Activated naive CD8-positive, alpha-beta T cell treated with anti-CD3 and anti-CD28 coated beads, Interleukin-2, amount 50 U/mL, for 16 hours (primary cell): ENCODE measurements at regions not wholly inside any gene's neighbourhood (a gene's known extent, or its start where the extent isn't known, plus 50 kb on each side); places are given as distances from the start of the nearest gene placed in this dataset.

Experiments
- DNase-seq: peaks from one replicate; pipeline ENCODE4 v3.0.0-alpha.2; 2020; ENCODE audit warnings: low read depth, low spot score

GRCh38 chr2:165033402-165033801 lies 78.1 kb upstream of the SLC38A11 start:
- DNase-seq, result no peak

GRCh38 chr2:165032559-165032958 lies 77.2 kb upstream of the SLC38A11 start:
- no peak for DNase-seq

DNA sequence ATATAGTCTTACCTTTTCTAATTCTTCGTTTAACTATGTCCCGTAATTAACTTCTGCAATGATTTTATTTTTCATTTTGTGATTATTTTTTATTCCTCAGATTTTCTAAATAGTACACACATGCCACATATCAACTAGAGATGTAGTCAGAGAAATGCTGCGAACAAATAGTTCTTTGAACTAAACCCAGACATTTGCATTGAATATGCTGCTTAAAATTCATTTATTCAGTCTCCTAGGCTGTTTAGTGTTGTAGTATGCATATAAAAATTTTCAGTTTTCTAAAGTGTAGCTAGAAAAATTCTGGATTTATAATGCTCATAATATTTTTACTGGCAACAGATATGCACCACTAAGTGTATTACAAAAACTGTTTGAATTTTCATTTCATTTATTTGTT lies 68.9 kb upstream of the SLC38A11 start:
- DNase-seq, result no peak

GRCh38 chr2:165022781-165023180 lies 67.5 kb upstream of the SLC38A11 start:
- no peak for DNase-seq

DNA sequence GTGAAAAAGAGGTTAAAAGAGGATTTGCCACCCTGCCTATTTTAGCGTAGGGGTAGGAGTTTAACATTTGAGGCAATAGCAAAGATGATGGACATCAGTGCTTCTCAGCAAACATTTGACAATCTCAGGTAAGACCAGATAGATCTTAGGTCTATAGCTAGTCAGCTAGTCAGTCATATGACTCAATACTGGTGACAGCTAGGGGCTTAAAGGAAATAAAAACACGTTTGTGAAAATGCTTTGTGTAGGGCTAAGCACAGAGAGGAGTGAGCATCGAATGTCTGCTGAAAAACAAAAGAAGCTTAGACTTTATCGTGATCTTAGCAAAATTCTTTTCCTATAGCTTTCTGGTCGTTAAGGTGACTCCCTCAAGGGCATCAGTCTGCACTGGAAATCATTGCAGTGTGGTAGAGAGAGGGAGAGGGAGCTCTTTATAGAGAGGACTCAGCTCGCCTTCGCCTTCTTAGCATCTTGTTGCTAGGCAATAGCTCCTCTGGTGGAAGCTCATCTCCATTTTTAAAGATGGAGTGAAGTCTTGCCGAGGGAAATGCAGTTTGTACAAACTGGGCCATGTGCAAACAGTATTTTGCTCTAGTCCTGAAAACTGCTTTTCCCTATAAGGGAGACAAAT lies 62.8 kb upstream of the SLC38A11 start:
- no peak for DNase-seq

- DNase-seq, result no peak
Measured at GRCh38 chr2:165016772-165017411, 61.6 kb upstream of the SLC38A11 start.

DNA sequence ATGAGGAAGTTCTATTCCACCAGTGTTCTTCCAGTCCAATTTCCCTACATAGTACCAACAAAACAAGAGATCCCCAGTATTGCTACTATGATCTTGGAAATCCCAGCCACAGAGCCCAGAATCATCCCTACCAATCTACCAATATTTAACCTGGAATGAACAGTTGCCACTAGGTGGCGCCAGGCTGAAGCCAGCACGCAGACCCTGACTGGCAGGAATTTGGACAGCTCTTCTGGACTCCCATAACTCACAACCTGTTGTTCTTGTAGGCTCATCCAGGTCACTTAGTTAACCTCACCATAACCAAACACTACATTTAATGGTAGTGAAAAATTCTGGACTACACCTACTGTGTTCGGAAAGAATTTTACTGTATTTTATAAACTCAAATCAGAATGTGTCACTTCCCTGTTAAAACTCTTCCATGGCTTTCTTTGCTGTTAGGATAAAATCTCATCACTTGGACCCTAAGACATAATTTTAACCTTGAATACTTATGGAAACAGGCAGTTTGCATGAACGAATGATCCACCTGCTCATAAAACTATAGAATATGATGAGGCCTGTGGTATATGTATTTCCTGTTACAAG lies 59.8 kb upstream of the SLC38A11 start:
- peak; percentile 11 for DNase-seq

GRCh38 chr2:165013944-165014619 lies 58.8 kb upstream of the SLC38A11 start:
- no peak for DNase-seq

DNA sequence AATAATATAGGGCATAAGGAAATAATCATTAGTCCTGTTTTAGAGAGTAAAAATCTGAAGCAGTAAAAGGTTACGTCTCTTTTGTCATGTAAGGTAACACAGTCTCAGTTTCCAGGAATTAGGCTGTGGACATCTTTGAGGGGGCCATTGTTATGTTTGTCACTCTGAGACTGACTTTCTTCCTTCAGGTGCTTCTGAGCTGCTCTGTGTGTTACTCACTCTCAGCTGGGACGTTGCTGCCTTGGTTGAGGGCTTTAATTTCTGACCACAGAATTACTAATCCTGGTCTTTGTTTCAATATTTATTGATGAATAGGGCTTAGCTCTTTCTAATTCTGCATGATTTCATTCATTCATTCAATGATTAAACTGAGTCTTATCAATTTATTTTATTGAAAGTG lies 55.9 kb upstream of the SLC38A11 start:
- DNase-seq, result no peak

- DNase-seq, result no peak
Measured at GRCh38 chr2:165010556-165010955, 55.2 kb upstream of the SLC38A11 start.

DNA sequence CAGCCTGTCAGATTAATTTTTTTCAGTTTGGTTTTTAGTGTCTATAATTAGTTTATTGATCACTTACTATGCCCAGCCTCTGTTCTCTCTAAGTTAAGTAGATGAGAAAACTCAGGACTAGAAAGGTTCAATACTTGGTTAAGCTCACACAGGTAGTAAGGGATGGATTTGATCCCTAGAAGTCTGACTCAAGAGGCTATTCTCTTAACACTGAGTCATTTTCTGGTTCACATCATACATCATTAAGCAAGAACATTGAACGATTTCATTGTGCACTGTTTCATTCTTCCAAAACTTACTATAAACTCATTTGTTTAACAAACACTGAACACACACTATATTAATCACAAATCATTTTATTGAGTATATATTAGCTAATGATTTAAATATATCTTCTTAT lies 54.1 kb upstream of the SLC38A11 start:
- DNase-seq, result no peak

GRCh38 chr2:165008730-165009315 lies 53.5 kb upstream of the SLC38A11 start:
- no peak for DNase-seq

DNA sequence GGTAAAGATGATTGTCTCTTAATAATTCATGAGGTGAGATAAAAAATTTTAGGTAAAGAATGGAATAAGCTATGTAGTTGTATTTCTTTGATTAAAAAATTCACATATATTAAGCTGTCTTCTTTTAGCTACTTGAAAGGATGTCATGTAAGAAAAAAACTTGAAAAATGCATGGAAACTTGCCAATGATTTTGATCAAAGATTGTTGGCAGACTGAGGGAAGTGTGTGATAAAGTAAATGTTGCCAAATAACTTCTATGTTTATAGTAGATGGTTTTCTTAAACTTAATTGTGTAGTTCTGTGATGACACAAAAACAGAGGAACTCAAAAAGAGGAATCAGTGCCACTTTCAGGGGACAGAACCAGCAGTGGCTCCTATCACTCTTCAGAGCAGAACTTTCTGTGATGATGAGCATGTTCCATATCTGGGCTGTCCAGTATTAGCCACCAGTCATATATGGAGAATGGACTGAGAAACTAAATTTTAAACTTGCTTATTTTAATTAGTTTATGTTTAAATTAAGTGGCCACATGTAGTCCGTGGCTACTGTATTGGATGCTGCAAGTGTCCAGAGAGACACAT lies 51.9 kb upstream of the SLC38A11 start:
- no peak for DNase-seq
